Suprapubic skin (tissue), 3 donors: ENCODE measurements at regions not wholly inside any gene's neighbourhood (a gene's known extent, or its start where the extent isn't known, plus 50 kb on each side); places are given as distances from the start of the nearest gene placed in this dataset.

Experiments
- CTCF ChIP-seq, 2 donors: fragments of 200-600 bp in 1 of 2; fragments of 450-650 bp in 1 of 2; sonication (generic) in 1 of 2; IDR thresholded peaks; one replicate each; pipeline ENCODE4 v1.5.1; 2016 to 2019; ENCODE audit warnings: antibody characterized with exemption in 2 of 2, mild to moderate bottlenecking in 1 of 2, moderate library complexity in 1 of 2
- EP300 ChIP-seq: sonication (generic); formaldehyde crosslinking; IDR thresholded peaks from one replicate; pipeline ENCODE4 v1.6.1; 2017; ENCODE audit warnings: antibody characterized with exemption
- POLR2A ChIP-seq, 2 donors: fragments of 450-650 bp; IDR thresholded peaks; one replicate each; pipeline ENCODE4 v1.6.1; 2017; ENCODE audit warnings: antibody characterized with exemption in 2 of 2, mild to moderate bottlenecking in 2 of 2, moderate library complexity in 2 of 2

- TF ChIP-seq CTCF (IDR thresholded peaks at IDR 0.05) (no peak), POLR2A (IDR thresholded peaks at IDR 0.05) (no peak), EP300 (no peak)
Measured at GRCh38 chr1:172776071-172776470, 117.2 kb downstream of the FASLG start.
